Natural killer cell (primary cell): ENCODE measurements at regions not wholly inside any gene's neighbourhood (a gene's known extent, or its start where the extent isn't known, plus 50 kb on each side); places are given as distances from the start of the nearest gene placed in this dataset.

Experiments
- ATAC-seq, 3 donors: fragments of 150-1000 bp in 2 of 3; fragments of 200-7000 bp in 1 of 3; cut with Tn5 transposase; 1 replicate in 1 of 3; 2 replicates in 2 of 3; pipeline ENCODE4 v1.10.0; 2021; ENCODE audit warnings: mild to moderate bottlenecking in 2 of 3, moderate library complexity in 2 of 3
- DNase-seq, 2 donors: peaks; one replicate each; pipeline versions ENCODE4 v3.0.0 to v3.0.0-alpha.2; 2013 to 2021; ENCODE audit warnings: mixed read lengths in 1 of 2
- H3K27ac ChIP-seq: one replicate; pipeline ENCODE4 v1.5.1; 2013; ENCODE audit warnings: mild to moderate bottlenecking, low read length
- H3K27me3 ChIP-seq: one replicate; pipeline ENCODE4 v1.6.1; 2013; ENCODE audit warnings: low read length; ENCODE audit not compliant: control insufficient read depth, insufficient read depth
- H3K36me3 ChIP-seq: one replicate; pipeline ENCODE4 v1.6.1; 2013; ENCODE audit warnings: low read length; ENCODE audit not compliant: control insufficient read depth, insufficient read depth
- H3K4me1 ChIP-seq: one replicate; pipeline ENCODE4 v1.6.1; 2013; ENCODE audit warnings: low read length; ENCODE audit not compliant: control insufficient read depth, insufficient read depth
- H3K4me3 ChIP-seq: one replicate; pipeline ENCODE4 v1.5.1; 2013; ENCODE audit warnings: low read length
- H3K9me3 ChIP-seq: one replicate; pipeline ENCODE4 v1.6.1; 2013; ENCODE audit warnings: low read length; ENCODE audit not compliant: control insufficient read depth, insufficient read depth
- H3K27ac Mint-ChIP-seq, 2 donors: one replicate each; pipeline ENCODE4 v1.8.0; 2022; ENCODE audit warnings: mild to moderate bottlenecking in 2 of 2, mixed read lengths in 2 of 2, moderate library complexity in 1 of 2
- H3K27me3 Mint-ChIP-seq, 2 donors: one replicate each; pipeline ENCODE4 v1.8.0; 2022; ENCODE audit warnings: low read depth in 2 of 2, mixed read lengths in 2 of 2
- H3K36me3 Mint-ChIP-seq: one replicate; pipeline ENCODE4 v1.8.0; 2022; ENCODE audit warnings: mixed read lengths
- H3K4me1 Mint-ChIP-seq, 2 donors: one replicate each; pipeline ENCODE4 v1.8.0; 2022; ENCODE audit warnings: mixed read lengths in 2 of 2
- H3K4me3 Mint-ChIP-seq: one replicate; pipeline ENCODE4 v1.8.0; 2022; ENCODE audit warnings: mild to moderate bottlenecking, moderate library complexity, mixed read lengths
- H3K9me3 Mint-ChIP-seq, 2 donors: one replicate each; pipeline ENCODE4 v1.8.0; 2022; ENCODE audit warnings: mixed read lengths in 2 of 2
- WGBS: methylation state at CpG from one replicate; pipeline ENCODE4 v1.1.7; 2013; ENCODE audit warnings: missing lambda C conversion rate; ENCODE audit not compliant: insufficient coverage; 5-methylcytosine and 5-hydroxymethylcytosine counted together
- intact Hi-C: fragments of 100-400 bp; cut with micrococcal nuclease; formaldehyde crosslinking; loops from one replicate; pipeline ENCODE4 v1.14.2; 2022
- TF ChIP-seq, protein P1 (sequence below): fragments of 200-600 bp; IDR thresholded peaks from one replicate; pipeline ENCODE4 v1.8.0; 2022; ENCODE audit warnings: antibody characterized with exemption

DNA sequence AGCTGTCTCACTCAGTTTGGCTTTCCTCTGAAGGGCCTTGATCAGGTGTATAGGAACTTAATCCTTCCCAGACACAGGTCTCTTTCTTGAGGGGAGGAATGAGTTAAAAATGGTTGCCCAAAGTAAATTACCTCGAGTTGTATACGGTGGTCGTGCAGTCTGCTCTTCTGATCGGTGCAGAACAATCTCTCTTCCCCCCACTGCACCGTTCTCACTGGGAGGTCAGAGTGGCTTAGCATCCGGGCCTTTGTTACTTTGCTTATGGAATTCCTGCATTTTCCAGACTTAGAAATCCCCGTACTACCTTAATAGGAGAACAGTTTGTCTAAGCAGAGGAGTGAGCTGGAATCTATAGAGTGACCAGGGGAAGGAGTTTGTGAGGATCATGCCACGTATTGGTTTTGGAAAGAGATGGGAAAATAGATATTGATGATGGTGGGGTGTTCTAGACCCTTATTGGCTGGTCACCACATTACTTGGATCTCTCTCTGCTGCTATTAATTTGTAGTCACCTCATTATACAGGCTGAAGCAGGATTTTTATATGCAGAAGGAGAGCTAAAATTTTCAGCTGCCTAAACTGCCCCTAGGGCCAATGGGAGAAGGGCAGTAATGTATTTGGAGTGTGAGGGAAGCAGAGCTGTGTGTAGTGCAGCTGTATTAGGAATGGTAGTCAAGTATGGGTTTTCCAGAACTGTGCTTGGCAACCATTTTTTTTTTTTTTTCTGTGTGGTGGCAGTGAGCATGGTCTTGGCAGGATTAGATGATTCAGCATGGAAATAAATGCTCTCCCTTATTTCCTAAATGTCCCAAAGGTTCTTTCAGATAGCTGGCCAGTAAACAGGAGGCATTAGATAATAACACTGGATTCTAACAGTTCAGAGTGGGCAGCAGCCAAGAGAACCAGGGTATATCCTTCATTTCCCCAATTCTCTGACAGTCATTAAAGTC, 81.5 kb downstream of the NDUFS5 start:
- Histone ChIP-seq H3K27me3 (no peaks in the 10 kb centered on the region), H3K4me1 (peaks cover 14% of the 10 kb centered on the region), H3K27ac (no peak overlapping the region), H3K9me3 (no peaks in the 10 kb centered on the region), H3K36me3 (no peaks in the 10 kb centered on the region), H3K4me3 (no peak overlapping the region)
- Mint-ChIP-seq H3K4me3 (no peak overlapping the region), H3K4me1 (peaks cover 17 to 22% of the 10 kb centered on the region in 2 donors), H3K27ac (no peak overlapping the region), H3K36me3 (no peaks in the 10 kb centered on the region), H3K27me3 (peaks cover 3 to 9% of the 10 kb centered on the region in 2 donors), H3K9me3 (no peaks in the 10 kb centered on the region)
- ATAC-seq (no peak), DNase-seq (no peak)
- TF ChIP-seq, protein P1, sequence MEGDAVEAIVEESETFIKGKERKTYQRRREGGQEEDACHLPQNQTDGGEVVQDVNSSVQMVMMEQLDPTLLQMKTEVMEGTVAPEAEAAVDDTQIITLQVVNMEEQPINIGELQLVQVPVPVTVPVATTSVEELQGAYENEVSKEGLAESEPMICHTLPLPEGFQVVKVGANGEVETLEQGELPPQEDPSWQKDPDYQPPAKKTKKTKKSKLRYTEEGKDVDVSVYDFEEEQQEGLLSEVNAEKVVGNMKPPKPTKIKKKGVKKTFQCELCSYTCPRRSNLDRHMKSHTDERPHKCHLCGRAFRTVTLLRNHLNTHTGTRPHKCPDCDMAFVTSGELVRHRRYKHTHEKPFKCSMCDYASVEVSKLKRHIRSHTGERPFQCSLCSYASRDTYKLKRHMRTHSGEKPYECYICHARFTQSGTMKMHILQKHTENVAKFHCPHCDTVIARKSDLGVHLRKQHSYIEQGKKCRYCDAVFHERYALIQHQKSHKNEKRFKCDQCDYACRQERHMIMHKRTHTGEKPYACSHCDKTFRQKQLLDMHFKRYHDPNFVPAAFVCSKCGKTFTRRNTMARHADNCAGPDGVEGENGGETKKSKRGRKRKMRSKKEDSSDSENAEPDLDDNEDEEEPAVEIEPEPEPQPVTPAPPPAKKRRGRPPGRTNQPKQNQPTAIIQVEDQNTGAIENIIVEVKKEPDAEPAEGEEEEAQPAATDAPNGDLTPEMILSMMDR = no peak
- WGBS = 91% methylated on average over 7 of the region's 8 CpGs
- intact Hi-C loops = loop anchor here (10.0 kb wide), 1 partner anchor 307 kb away; no protein-coding TSS in a partner anchor

DNA sequence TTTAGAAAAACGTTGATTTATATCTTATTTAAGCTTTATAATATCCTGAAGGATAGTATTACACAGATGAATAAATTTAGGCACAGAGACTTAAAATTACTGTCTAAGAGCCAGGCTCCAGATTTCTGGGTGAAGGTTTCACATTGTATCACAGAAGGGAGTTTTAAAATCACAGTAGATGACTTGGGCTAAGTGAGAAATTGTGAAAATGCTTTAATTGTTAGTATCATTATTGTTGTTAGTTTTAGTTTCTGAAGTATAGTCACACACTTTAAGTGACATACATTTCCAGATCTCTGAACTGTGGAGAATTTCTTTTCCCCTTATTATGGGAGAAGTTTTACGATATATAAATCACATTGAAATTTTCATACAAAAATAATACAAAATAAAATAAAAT, 83.5 kb downstream of the NDUFS5 start:
- H3K27ac ChIP-seq = no peak overlapping the region
- H3K9me3 ChIP-seq = no peaks in the 10 kb centered on the region
- intact Hi-C loops = loop anchor here (10.0 kb wide), 1 partner anchor 305 kb away; no protein-coding TSS in a partner anchor
- no peaks in the 10 kb centered on the region for H3K36me3 Mint-ChIP-seq
- no CpG with 5 or more reads among the region's 2 CpGs for WGBS
- peaks cover 10 to 12% of the 10 kb centered on the region in 2 donors for H3K4me1 Mint-ChIP-seq
- TF ChIP-seq, protein P1 = no peak
- H3K36me3 ChIP-seq = no peaks in the 10 kb centered on the region
- H3K4me3 Mint-ChIP-seq = no peak overlapping the region
- H3K4me3 ChIP-seq = no peak overlapping the region
- no peak for DNase-seq
- H3K9me3 Mint-ChIP-seq = no peaks in the 10 kb centered on the region
- no peak for ATAC-seq
- peaks cover 0 to 4% of the 10 kb centered on the region in 2 donors for H3K27me3 Mint-ChIP-seq
- no peaks in the 10 kb centered on the region for H3K27me3 ChIP-seq
- peaks cover 11% of the 10 kb centered on the region for H3K4me1 ChIP-seq
- no peak overlapping the region for H3K27ac Mint-ChIP-seq

DNA sequence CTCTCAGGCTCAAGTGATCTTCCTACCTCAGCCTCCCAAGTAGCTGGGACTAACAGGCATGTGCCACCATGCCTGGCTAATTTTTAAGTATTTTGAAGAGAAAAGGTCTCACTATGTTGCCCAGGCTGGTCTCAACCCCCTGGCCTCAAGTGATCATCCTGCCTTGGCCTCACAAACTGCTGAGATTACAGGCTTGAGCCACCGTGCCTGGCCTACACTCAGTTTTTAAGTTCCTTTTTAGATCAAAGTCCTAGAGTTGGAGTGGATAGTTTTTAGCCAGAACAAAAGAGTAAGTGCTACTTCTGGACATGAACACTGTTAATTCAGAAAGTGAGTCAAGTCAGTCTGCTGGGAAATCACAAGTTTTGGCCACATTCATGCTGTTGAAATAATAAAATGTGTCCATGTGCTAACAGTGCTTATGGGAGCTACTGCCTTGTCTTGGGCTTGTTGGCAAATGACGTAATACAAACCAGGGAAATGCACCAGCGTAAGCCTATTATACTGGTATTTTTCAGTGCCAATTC, 84.2 kb downstream of the NDUFS5 start:
- Histone ChIP-seq H3K27ac (no peak overlapping the region), H3K4me1 (peaks cover 9% of the 10 kb centered on the region), H3K36me3 (no peaks in the 10 kb centered on the region), H3K4me3 (no peak overlapping the region), H3K27me3 (no peaks in the 10 kb centered on the region), H3K9me3 (no peaks in the 10 kb centered on the region)
- no peak for DNase-seq
- no peaks in the 10 kb centered on the region for H3K36me3 Mint-ChIP-seq
- ATAC-seq = no peak
- H3K27ac Mint-ChIP-seq = no peak overlapping the region
- peaks cover 10 to 11% of the 10 kb centered on the region in 2 donors for H3K4me1 Mint-ChIP-seq
- WGBS = 80% methylated on average over 3 of the region's 3 CpGs
- H3K4me3 Mint-ChIP-seq = no peak overlapping the region
- peaks cover 0 to 4% of the 10 kb centered on the region in 2 donors for H3K27me3 Mint-ChIP-seq
- no peaks in the 10 kb centered on the region for H3K9me3 Mint-ChIP-seq
- TF ChIP-seq, protein P1 = no peak
- intact Hi-C loops = no loop called here
